Hepatocyte (in vitro differentiated cells): ENCODE measurements at regions not wholly inside any gene's neighbourhood (a gene's known extent, or its start where the extent isn't known, plus 50 kb on each side); places are given as distances from the start of the nearest gene placed in this dataset.
A peak's percentile ranks its signal among the peaks of the same experiment; 100 is the strongest.

ENCODE experiments used
- DNase-seq: peaks from one replicate; pipeline ENCODE4 v3.0.0-alpha.2; 2016; ENCODE audit warnings: low spot score
- H2AFZ ChIP-seq: fragments of 200-600 bp; sonication (generic); 2 replicates; pipeline ENCODE4 v1.6.0; 2016; ENCODE audit warnings: antibody characterized with exemption, mild to moderate bottlenecking
- H3K27ac ChIP-seq: fragments of 200-600 bp; sonication (generic); 2 replicates; pipeline ENCODE4 v1.5.1; 2016; ENCODE audit warnings: mild to moderate bottlenecking
- H3K27me3 ChIP-seq: fragments of 200-600 bp; sonication (generic); 2 replicates; pipeline ENCODE4 v1.6.1; 2016
- H3K36me3 ChIP-seq: fragments of 200-600 bp; sonication (generic); replicated peaks from 2 replicates; pipeline ENCODE4 v1.5.1; 2016; ENCODE audit warnings: low read depth; ENCODE audit not compliant: insufficient read depth
- H3K4me1 ChIP-seq: fragments of 200-600 bp; sonication (generic); 2 replicates; pipeline ENCODE4 v1.5.1; 2016; ENCODE audit warnings: mild to moderate bottlenecking, moderate library complexity; ENCODE audit not compliant: insufficient read depth
- H3K4me2 ChIP-seq: fragments of 200-600 bp; sonication (generic); 2 replicates; pipeline ENCODE4 v1.6.0; 2016
- H3K4me3 ChIP-seq: fragments of 200-600 bp; sonication (generic); 2 replicates; pipeline ENCODE4 v1.5.1; 2016; ENCODE audit warnings: mild to moderate bottlenecking
- H3K79me2 ChIP-seq: fragments of 200-600 bp; sonication (generic); 2 replicates; pipeline ENCODE4 v1.6.0; 2017; ENCODE audit warnings: mild to moderate bottlenecking
- H3K9me2 ChIP-seq: fragments of 200-600 bp; sonication (generic); replicated peaks from 2 replicates; pipeline ENCODE4 v1.6.0; 2017; ENCODE audit warnings: mild to moderate bottlenecking; ENCODE audit not compliant: insufficient read depth
- H3K9me3 ChIP-seq: fragments of 200-600 bp; sonication (generic); 2 replicates; pipeline ENCODE4 v1.5.1; 2016; ENCODE audit warnings: low read depth, mild to moderate bottlenecking
- H4K20me1 ChIP-seq: fragments of 200-600 bp; sonication (generic); 2 replicates; pipeline ENCODE4 v1.6.0; 2016; ENCODE audit warnings: mild to moderate bottlenecking; ENCODE audit not compliant: insufficient read depth, poor library complexity, severe bottlenecking
- CTCF ChIP-seq: fragments of 200-600 bp; sonication (generic); IDR thresholded peaks from 2 replicates; pipeline ENCODE4 v1.5.1; 2016; ENCODE audit warnings: antibody characterized with exemption, mild to moderate bottlenecking; ENCODE audit not compliant: poor library complexity
- EZH2 ChIP-seq: fragments of 200-600 bp; sonication (generic); IDR thresholded peaks from 2 replicates; pipeline ENCODE4 v1.6.1; 2016; ENCODE audit warnings: antibody characterized with exemption, mild to moderate bottlenecking, borderline replicate concordance
- EZH2phosphoT487 ChIP-seq: fragments of 200-600 bp; sonication (generic); IDR thresholded peaks from one replicate; pipeline ENCODE4 v1.6.1; 2018; ENCODE audit warnings: antibody characterized with exemption, mild to moderate bottlenecking, low read depth, moderate library complexity; ENCODE audit not compliant: unreplicated experiment, severe bottlenecking
- WGBS: methylation state at CpG from one replicate; pipeline ENCODE4 v1.1.6; 2016; ENCODE audit warnings: low lambda C conversion rate; ENCODE audit errors: missing lambda C conversion rate; 5-methylcytosine and 5-hydroxymethylcytosine counted together

DNA sequence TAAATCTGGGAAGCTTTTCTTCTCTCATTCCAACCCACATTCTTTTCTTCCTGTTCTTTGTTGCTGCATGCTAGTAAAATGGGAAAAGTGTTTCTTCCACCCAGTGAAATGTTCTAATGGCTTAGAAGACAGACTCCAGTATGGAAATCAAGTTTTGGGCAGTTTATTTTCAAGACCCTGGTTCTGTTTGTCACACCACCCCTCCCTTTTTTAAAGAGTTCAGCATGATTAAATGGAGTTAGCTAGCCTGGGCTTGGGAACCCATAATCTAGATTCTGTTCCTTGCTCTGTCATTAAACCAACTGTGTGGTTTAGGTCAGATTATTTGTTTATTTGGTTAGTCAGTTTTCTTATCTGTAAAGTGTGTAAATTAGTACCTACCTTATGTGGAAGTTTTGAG lies 151.8 kb upstream of the NT5C1B start:
- no peak for DNase-seq
- Histone ChIP-seq H3K79me2 (no peaks in the 10 kb centered on the region), H3K9me2 (no peaks in the 10 kb centered on the region), H3K27ac (peak overlapping the region; percentile 10), H3K4me1 (no peaks in the 10 kb centered on the region), H3K9me3 (no peaks in the 10 kb centered on the region), H3K36me3 (no peaks in the 10 kb centered on the region), H4K20me1 (no peaks in the 10 kb centered on the region), H2AFZ (no peak overlapping the region), H3K27me3 (no peaks in the 10 kb centered on the region), H3K4me3 (no peak overlapping the region), H3K4me2 (no peak overlapping the region)
- TF ChIP-seq EZH2 = no peak
- TF ChIP-seq CTCF = no peak
- TF ChIP-seq EZH2phosphoT487 = no peak

GRCh38 chr2:18740474-18740881 lies 151.1 kb upstream of the NT5C1B start:
- no peak overlapping the region for H2AFZ ChIP-seq
- H3K4me2 ChIP-seq = no peak overlapping the region
- H3K27me3 ChIP-seq = no peaks in the 10 kb centered on the region
- no peaks in the 10 kb centered on the region for H3K79me2 ChIP-seq
- no peaks in the 10 kb centered on the region for H3K36me3 ChIP-seq
- no peak for DNase-seq
- H3K4me3 ChIP-seq = no peak overlapping the region
- H3K4me1 ChIP-seq = no peaks in the 10 kb centered on the region
- TF ChIP-seq EZH2phosphoT487 (no peak), CTCF (no peak), EZH2 (no peak)
- 89% methylated on average over 7 of the region's 7 CpGs for WGBS
- H3K9me3 ChIP-seq = no peaks in the 10 kb centered on the region
- no peaks in the 10 kb centered on the region for H3K9me2 ChIP-seq
- no peak overlapping the region for H3K27ac ChIP-seq
- H4K20me1 ChIP-seq = no peaks in the 10 kb centered on the region

GRCh38 chr2:18731666-18732065 lies 142.3 kb upstream of the NT5C1B start:
- Histone ChIP-seq H3K4me3 (no peak overlapping the region), H3K9me2 (no peaks in the 10 kb centered on the region), H3K79me2 (no peaks in the 10 kb centered on the region), H3K4me1 (no peaks in the 10 kb centered on the region), H4K20me1 (no peaks in the 10 kb centered on the region), H3K27ac (no peak overlapping the region), H3K9me3 (no peaks in the 10 kb centered on the region), H2AFZ (no peak overlapping the region), H3K27me3 (no peaks in the 10 kb centered on the region), H3K4me2 (no peak overlapping the region), H3K36me3 (no peaks in the 10 kb centered on the region)
- WGBS = 99% methylated on average over 2 of the region's 2 CpGs
- DNase-seq = no peak
- TF ChIP-seq CTCF = no peak
- no peak for TF ChIP-seq EZH2phosphoT487
- TF ChIP-seq EZH2 = no peak
